Neural cell (in vitro differentiated cells): ENCODE measurements at regions not wholly inside any gene's neighbourhood (a gene's known extent, or its start where the extent isn't known, plus 50 kb on each side); places are given as distances from the start of the nearest gene placed in this dataset.

Experiments used
- H2AFZ ChIP-seq: fragments of 200-600, 300-800 bp; sonication (generic), shearing (Covaris generic); 2 replicates; pipeline ENCODE4 v1.6.0; 2014; ENCODE audit warnings: low read depth, mild to moderate bottlenecking, antibody characterized with exemption, low read length, moderate library complexity
- H3F3A ChIP-seq: fragments of 200-600 bp; shearing (Covaris generic); 2 replicates; pipeline ENCODE4 v1.6.1; 2016; ENCODE audit warnings: mild to moderate bottlenecking, moderate library complexity, mixed read lengths, antibody characterized with exemption, low read length; ENCODE audit not compliant: insufficient read depth, poor library complexity, severe bottlenecking
- H3K27ac ChIP-seq: fragments of 200-600, 300-800 bp; sonication (generic), shearing (Covaris generic); 2 replicates; pipeline ENCODE4 v1.5.1; 2014; ENCODE audit warnings: mild to moderate bottlenecking, low read length, moderate library complexity
- H3K27me3 ChIP-seq: fragments of 300-800, 200-600 bp; sonication (generic), shearing (Covaris generic); 2 replicates; pipeline ENCODE4 v1.6.0; 2014; ENCODE audit warnings: mild to moderate bottlenecking, low read depth, low read length, moderate library complexity; ENCODE audit not compliant: insufficient read depth
- H3K36me3 ChIP-seq: fragments of 300-800, 200-600 bp; sonication (generic), shearing (Covaris generic); 2 replicates; pipeline ENCODE4 v1.5.1; 2014; ENCODE audit warnings: mild to moderate bottlenecking, antibody characterized with exemption, low read length, moderate library complexity; ENCODE audit not compliant: insufficient read depth
- H3K4me2 ChIP-seq: fragments of 300-800, 200-600 bp; sonication (generic), shearing (Covaris generic); 2 replicates; pipeline ENCODE4 v1.6.0; 2014; ENCODE audit warnings: mild to moderate bottlenecking, low read length
- H3K4me3 ChIP-seq: fragments of 300-800, 200-600 bp; sonication (generic), shearing (Covaris generic); 2 replicates; pipeline ENCODE4 v1.5.1; 2014; ENCODE audit warnings: mild to moderate bottlenecking, low read length, moderate library complexity
- H3K79me2 ChIP-seq: fragments of 200-600 bp; shearing (Covaris generic); replicated peaks from 2 replicates; pipeline ENCODE4 v1.6.0; 2014; ENCODE audit warnings: mild to moderate bottlenecking, low read length, moderate library complexity; ENCODE audit not compliant: insufficient read depth
- H3K9ac ChIP-seq: fragments of 300-800, 200-600 bp; sonication (generic), shearing (Covaris generic); 2 replicates; pipeline ENCODE4 v1.6.1; 2016; ENCODE audit warnings: mild to moderate bottlenecking, low read length, mixed read lengths
- H3K9me2 ChIP-seq: fragments of 200-600 bp; shearing (Covaris generic); 2 replicates; pipeline ENCODE4 v1.6.1; 2016; ENCODE audit warnings: mild to moderate bottlenecking, low read length, mixed read lengths; ENCODE audit not compliant: insufficient read depth
- H3K9me3 ChIP-seq: fragments of 200-600, 300-800 bp; sonication (generic), shearing (Covaris generic); 2 replicates; pipeline ENCODE4 v1.6.1; 2016; ENCODE audit warnings: mild to moderate bottlenecking, mixed run types, low read length, moderate library complexity, mixed read lengths
- H4K20me1 ChIP-seq: fragments of 200-600 bp; shearing (Covaris generic); 2 replicates; pipeline ENCODE4 v1.6.1; 2016; ENCODE audit warnings: mild to moderate bottlenecking, mixed run types; ENCODE audit not compliant: insufficient read depth
- CTCF ChIP-seq: fragments of 450-650 bp; IDR thresholded peaks from 2 replicates; pipeline ENCODE4 v1.5.1; 2014; ENCODE audit warnings: antibody characterized with exemption, mild to moderate bottlenecking, moderate library complexity; ENCODE audit not compliant: poor library complexity, severe bottlenecking
- EP300 ChIP-seq: fragments of 450-650 bp; conservative IDR thresholded peaks from 2 replicates; pipeline ENCODE4 v1.6.1; 2014; ENCODE audit warnings: antibody characterized with exemption, mild to moderate bottlenecking, moderate library complexity; ENCODE audit not compliant: poor library complexity, severe bottlenecking
- EZH2 ChIP-seq: fragments of 200-600, 300-800 bp; shearing (Covaris generic), sonication (generic); IDR thresholded peaks from 2 replicates; pipeline ENCODE4 v1.6.1; 2014; ENCODE audit warnings: antibody characterized with exemption, low read length, borderline replicate concordance, mild to moderate bottlenecking; ENCODE audit not compliant: insufficient read depth, poor library complexity, severe bottlenecking
- MXI1 ChIP-seq: fragments of 450-650 bp; conservative IDR thresholded peaks from 2 replicates; pipeline ENCODE4 v1.6.1; 2014; ENCODE audit warnings: antibody characterized with exemption, mild to moderate bottlenecking; ENCODE audit not compliant: poor library complexity, severe bottlenecking
- POLR2AphosphoS5 ChIP-seq: IDR thresholded peaks from 2 replicates; pipeline ENCODE4 v1.6.1; 2012
- RAD21 ChIP-seq: fragments of 450-650 bp; conservative IDR thresholded peaks from 2 replicates; pipeline ENCODE4 v1.6.1; 2014; ENCODE audit warnings: antibody characterized with exemption, mild to moderate bottlenecking, moderate library complexity
- REST ChIP-seq: IDR thresholded peaks from 2 replicates; pipeline ENCODE4 v1.6.1; 2012; ENCODE audit warnings: borderline replicate concordance
- SMC3 ChIP-seq: fragments of 450-650 bp; conservative IDR thresholded peaks from 2 replicates; pipeline ENCODE4 v1.6.1; 2014; ENCODE audit warnings: antibody characterized with exemption, mild to moderate bottlenecking, moderate library complexity; ENCODE audit not compliant: poor library complexity
- TAF1 ChIP-seq: IDR thresholded peaks from 2 replicates; pipeline ENCODE4 v1.6.1; 2012; ENCODE audit warnings: low read depth

GRCh38 chr2:106646605-106647004, 159.4 kb downstream of the CD8B2 start:
- H3K36me3 ChIP-seq: no peaks in the 10 kb centered on the region
- H3K9me3 ChIP-seq: peaks cover 5% of the 10 kb centered on the region
- H3K9ac ChIP-seq: no peak overlapping the region
- H3K79me2 ChIP-seq: no peaks in the 10 kb centered on the region
- no peaks in the 10 kb centered on the region for H4K20me1 ChIP-seq
- no peak for TF ChIP-seq EZH2
- no peak for TF ChIP-seq POLR2AphosphoS5
- no peak for TF ChIP-seq RAD21
- no peak for TF ChIP-seq REST
- TF ChIP-seq MXI1: no peak
- TF ChIP-seq SMC3: no peak
- TF ChIP-seq EP300: no peak
- no peak for TF ChIP-seq TAF1
- TF ChIP-seq CTCF: no peak
- no peaks in the 10 kb centered on the region for H3K9me2 ChIP-seq
- H3F3A ChIP-seq: no peaks in the 10 kb centered on the region
- no peak overlapping the region for H3K4me2 ChIP-seq
- no peaks in the 10 kb centered on the region for H3K27me3 ChIP-seq
- no peak overlapping the region for H2AFZ ChIP-seq
- no peak overlapping the region for H3K27ac ChIP-seq
- H3K4me3 ChIP-seq: no peak overlapping the region

- Histone ChIP-seq H3K27ac (no peak overlapping the region), H3K79me2 (no peaks in the 10 kb centered on the region), H4K20me1 (no peaks in the 10 kb centered on the region), H3K9me3 (peaks cover 5% of the 10 kb centered on the region), H3K9ac (no peak overlapping the region), H2AFZ (no peak overlapping the region), H3K27me3 (no peaks in the 10 kb centered on the region), H3K9me2 (no peaks in the 10 kb centered on the region), H3K4me2 (no peak overlapping the region), H3K4me3 (no peak overlapping the region), H3F3A (no peaks in the 10 kb centered on the region), H3K36me3 (no peaks in the 10 kb centered on the region)
- TF ChIP-seq TAF1: no peak
Measured at GRCh38 chr2:106649306-106649705, 162.1 kb downstream of the CD8B2 start.

DNA sequence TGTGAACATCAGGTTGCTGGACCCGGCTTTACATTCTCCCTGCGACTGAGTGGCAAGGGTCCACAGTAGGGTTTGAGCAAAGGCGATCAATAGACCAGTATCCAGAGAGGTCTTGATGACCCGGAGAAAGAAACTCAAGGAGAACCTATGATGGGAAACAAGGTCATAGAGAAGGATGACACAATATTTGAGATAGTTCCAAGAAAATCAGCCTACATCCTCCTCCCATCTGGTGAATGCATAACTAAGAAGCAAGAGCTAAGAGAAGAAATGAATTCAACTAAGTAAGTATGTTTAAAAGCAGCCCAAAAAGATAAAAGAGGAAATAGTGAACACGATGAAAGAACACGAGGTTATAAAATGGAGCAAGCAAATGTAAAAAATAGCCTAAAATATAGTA, 166.3 kb downstream of the CD8B2 start:
- H3K36me3 ChIP-seq: no peaks in the 10 kb centered on the region
- no peaks in the 10 kb centered on the region for H3K79me2 ChIP-seq
- H3K4me3 ChIP-seq: no peak overlapping the region
- H3K27ac ChIP-seq: no peak overlapping the region
- peaks cover 5% of the 10 kb centered on the region for H3K9me3 ChIP-seq
- TF ChIP-seq TAF1 (no peak), REST (no peak), MXI1 (no peak), SMC3 (no peak), EP300 (no peak), POLR2AphosphoS5 (no peak), RAD21 (no peak), EZH2 (no peak), CTCF (no peak)
- H3K4me2 ChIP-seq: no peak overlapping the region
- H3K27me3 ChIP-seq: no peaks in the 10 kb centered on the region
- H2AFZ ChIP-seq: no peak overlapping the region
- no peaks in the 10 kb centered on the region for H3K9me2 ChIP-seq
- no peak overlapping the region for H3K9ac ChIP-seq
- H4K20me1 ChIP-seq: no peaks in the 10 kb centered on the region
- no peaks in the 10 kb centered on the region for H3F3A ChIP-seq
